Nephron (organoid): ENCODE measurements at regions not wholly inside any gene's neighbourhood (a gene's known extent, or its start where the extent isn't known, plus 50 kb on each side); places are given as distances from the start of the nearest gene placed in this dataset.

Experiments
- H3K27ac Mint-ChIP-seq, 3 experiments: 2 replicates each; pipeline ENCODE4 v1.8.0; 2020; ENCODE audit warnings: mixed read lengths in 3 of 3, mild to moderate bottlenecking in 2 of 3, moderate library complexity in 1 of 3
- H3K27me3 Mint-ChIP-seq: 2 replicates; pipeline ENCODE4 v1.8.0; 2021; ENCODE audit warnings: low read depth, mild to moderate bottlenecking, moderate library complexity, mixed read lengths
- H3K36me3 Mint-ChIP-seq: 2 replicates; pipeline ENCODE4 v1.8.0; 2020; ENCODE audit warnings: low read depth, mixed read lengths
- H3K4me1 Mint-ChIP-seq: 2 replicates; pipeline ENCODE4 v1.8.0; 2020; ENCODE audit warnings: mixed read lengths
- H3K4me3 Mint-ChIP-seq, 3 experiments: 2 replicates each; pipeline ENCODE4 v1.8.0; 2020; ENCODE audit warnings: mild to moderate bottlenecking in 3 of 3, mixed read lengths in 3 of 3, moderate library complexity in 2 of 3
- H3K9me3 Mint-ChIP-seq: 2 replicates; pipeline ENCODE4 v1.8.0; 2020; ENCODE audit warnings: mixed read lengths
- CTCF ChIP-seq, 3 experiments: fragments of 200-600 bp; sonication (generic); IDR thresholded peaks; one replicate each; pipeline ENCODE4 v1.5.0; 2021; ENCODE audit warnings: antibody characterized with exemption in 3 of 3; ENCODE audit not compliant: unreplicated experiment in 3 of 3

- Mint-ChIP-seq H3K4me3 (no peak overlapping the region), H3K27me3 (no peaks in the 10 kb centered on the region), H3K36me3 (no peaks in the 10 kb centered on the region), H3K27ac (no peak overlapping the region), H3K4me1 (no peaks in the 10 kb centered on the region), H3K9me3 (peaks cover 42% of the 10 kb centered on the region)
- no peak for TF ChIP-seq CTCF (IDR thresholded peaks at IDR 0.05; ENCODE audit: unreplicated experiment in 3 of 3)
Measured at GRCh38 chrX:110558406-110558805, 199.8 kb downstream of the RTL9 start.

- TF ChIP-seq CTCF (IDR thresholded peaks at IDR 0.05; ENCODE audit: unreplicated experiment in 3 of 3): no peak
- H3K27ac Mint-ChIP-seq: no peak overlapping the region
- H3K4me3 Mint-ChIP-seq: no peak overlapping the region
- no peaks in the 10 kb centered on the region for H3K36me3 Mint-ChIP-seq
- peaks cover 42% of the 10 kb centered on the region for H3K9me3 Mint-ChIP-seq
- no peaks in the 10 kb centered on the region for H3K27me3 Mint-ChIP-seq
- H3K4me1 Mint-ChIP-seq: no peaks in the 10 kb centered on the region
Measured at GRCh38 chrX:110561034-110561433, 202.4 kb downstream of the RTL9 start.

GRCh38 chrX:110563282-110563681 is 204.6 kb downstream of the RTL9 start:
- H3K4me1 Mint-ChIP-seq: no peaks in the 10 kb centered on the region
- no peaks in the 10 kb centered on the region for H3K27me3 Mint-ChIP-seq
- TF ChIP-seq CTCF (IDR thresholded peaks at IDR 0.05; ENCODE audit: unreplicated experiment in 3 of 3): no peak
- H3K4me3 Mint-ChIP-seq: no peak overlapping the region
- no peak overlapping the region for H3K27ac Mint-ChIP-seq
- no peaks in the 10 kb centered on the region for H3K36me3 Mint-ChIP-seq
- H3K9me3 Mint-ChIP-seq: peaks cover 28% of the 10 kb centered on the region

- peaks cover 9% of the 10 kb centered on the region for H3K9me3 Mint-ChIP-seq
- no peaks in the 10 kb centered on the region for H3K4me1 Mint-ChIP-seq
- no peak overlapping the region for H3K4me3 Mint-ChIP-seq
- H3K36me3 Mint-ChIP-seq: no peaks in the 10 kb centered on the region
- peak overlapping the region in 1 of 3 experiments; percentile 27 for H3K27ac Mint-ChIP-seq
- H3K27me3 Mint-ChIP-seq: no peaks in the 10 kb centered on the region
- no peak for TF ChIP-seq CTCF (IDR thresholded peaks at IDR 0.05; ENCODE audit: unreplicated experiment in 3 of 3)
Measured at GRCh38 chrX:110568441-110568840, 209.8 kb downstream of the RTL9 start.

GRCh38 chrX:110569506-110569905 is 210.9 kb downstream of the RTL9 start:
- no peaks in the 10 kb centered on the region for H3K4me1 Mint-ChIP-seq
- H3K27me3 Mint-ChIP-seq: no peaks in the 10 kb centered on the region
- no peak overlapping the region for H3K27ac Mint-ChIP-seq
- H3K9me3 Mint-ChIP-seq: peaks cover 6% of the 10 kb centered on the region
- H3K36me3 Mint-ChIP-seq: no peaks in the 10 kb centered on the region
- no peak overlapping the region for H3K4me3 Mint-ChIP-seq
- TF ChIP-seq CTCF (IDR thresholded peaks at IDR 0.05; ENCODE audit: unreplicated experiment in 3 of 3): no peak

GRCh38 chrX:110578270-110578669 is 217.3 kb downstream of the CHRDL1 start:
- H3K9me3 Mint-ChIP-seq: peaks cover 5% of the 10 kb centered on the region
- no peaks in the 10 kb centered on the region for H3K4me1 Mint-ChIP-seq
- H3K27ac Mint-ChIP-seq: no peak overlapping the region
- no peaks in the 10 kb centered on the region for H3K27me3 Mint-ChIP-seq
- no peaks in the 10 kb centered on the region for H3K36me3 Mint-ChIP-seq
- no peak for TF ChIP-seq CTCF (IDR thresholded peaks at IDR 0.05; ENCODE audit: unreplicated experiment in 3 of 3)
- H3K4me3 Mint-ChIP-seq: no peak overlapping the region
